BJ (cell line): ENCODE measurements at regions not wholly inside any gene's neighbourhood (a gene's known extent, or its start where the extent isn't known, plus 50 kb on each side); places are given as distances from the start of the nearest gene placed in this dataset. TPM values are rescaled to one million over a fixed set of nuclear protein-coding genes. Genes with fewer than 3 reads are reported as not detected.

Experiments
- CTCF ChIA-PET: fragments of 350-600 bp; formaldehyde crosslinking; extraction: SDS; loops from one replicate; lab custom pipeline; 2021; ENCODE audit warnings: antibody characterized with exemption, inconsistent platforms; lab: Yijun Ruan, JAX
- POLR2A ChIA-PET: fragments of 300-600 bp; sonication (Branson Sonifier 250); formaldehyde crosslinking; extraction: SDS; loops from one replicate; lab custom pipeline; 2021; ENCODE audit warnings: antibody characterized with exemption; lab: Charles Lee
- DNase-seq: peaks from one replicate; pipeline ENCODE4 v3.0.0-alpha.2; 2011; ENCODE audit warnings: low read depth
- H3K27me3 ChIP-seq: 2 replicates; pipeline ENCODE4 v1.6.0; 2011; ENCODE audit warnings: low read length; ENCODE audit not compliant: control insufficient read depth, insufficient read depth
- H3K36me3 ChIP-seq: 2 replicates; pipeline ENCODE4 v1.5.1; 2011; ENCODE audit warnings: low read length; ENCODE audit not compliant: control insufficient read depth, insufficient read depth
- H3K4me3 ChIP-seq: 2 replicates; pipeline ENCODE4 v1.5.1; 2011; ENCODE audit warnings: low read depth, mild to moderate bottlenecking, control low read depth, low read length
- small RNA-seq: library from RNA; depleted of rRNA; stranded (forward); fragments of <200 nt; gene quantifications from one replicate; pipeline ENCODE3, GENCODE V24; 2012; ENCODE audit warnings: low replicate concordance, low read depth; ENCODE audit not compliant: insufficient read length
- TF ChIP-seq, protein P1 (sequence below): IDR thresholded peaks from 2 replicates; pipeline ENCODE4 v1.5.1; 2011; ENCODE audit warnings: low read depth, mild to moderate bottlenecking, control low read depth, inconsistent platforms, low read length, moderate library complexity; ENCODE audit not compliant: insufficient read depth

DNA sequence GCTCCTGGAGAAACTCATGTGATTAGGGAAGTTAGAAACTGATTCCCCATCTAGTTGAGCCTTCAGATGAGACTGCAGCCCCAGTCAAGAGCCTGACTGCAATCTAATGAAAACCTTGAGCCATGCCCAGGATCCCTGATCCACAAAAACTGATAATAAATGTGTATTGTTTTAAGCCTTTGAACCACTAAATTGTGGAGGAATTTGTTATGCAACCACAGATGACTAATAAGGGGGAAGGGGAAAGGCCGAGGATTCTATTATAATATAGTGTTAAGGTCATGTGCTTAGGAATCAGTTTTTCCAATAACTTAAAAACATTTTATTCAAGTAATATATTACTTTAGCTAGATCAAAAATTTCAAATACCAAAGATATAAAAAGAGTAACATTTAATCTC, 52.8 kb upstream of the USP25 start:
- no peak for DNase-seq
- Histone ChIP-seq H3K36me3 (no peaks in the 10 kb centered on the region), H3K27me3 (no peaks in the 10 kb centered on the region), H3K4me3 (no peak overlapping the region)
- ChIA-PET CTCF (no interaction called here), POLR2A (no interaction called here)
- TF ChIP-seq, protein P1, sequence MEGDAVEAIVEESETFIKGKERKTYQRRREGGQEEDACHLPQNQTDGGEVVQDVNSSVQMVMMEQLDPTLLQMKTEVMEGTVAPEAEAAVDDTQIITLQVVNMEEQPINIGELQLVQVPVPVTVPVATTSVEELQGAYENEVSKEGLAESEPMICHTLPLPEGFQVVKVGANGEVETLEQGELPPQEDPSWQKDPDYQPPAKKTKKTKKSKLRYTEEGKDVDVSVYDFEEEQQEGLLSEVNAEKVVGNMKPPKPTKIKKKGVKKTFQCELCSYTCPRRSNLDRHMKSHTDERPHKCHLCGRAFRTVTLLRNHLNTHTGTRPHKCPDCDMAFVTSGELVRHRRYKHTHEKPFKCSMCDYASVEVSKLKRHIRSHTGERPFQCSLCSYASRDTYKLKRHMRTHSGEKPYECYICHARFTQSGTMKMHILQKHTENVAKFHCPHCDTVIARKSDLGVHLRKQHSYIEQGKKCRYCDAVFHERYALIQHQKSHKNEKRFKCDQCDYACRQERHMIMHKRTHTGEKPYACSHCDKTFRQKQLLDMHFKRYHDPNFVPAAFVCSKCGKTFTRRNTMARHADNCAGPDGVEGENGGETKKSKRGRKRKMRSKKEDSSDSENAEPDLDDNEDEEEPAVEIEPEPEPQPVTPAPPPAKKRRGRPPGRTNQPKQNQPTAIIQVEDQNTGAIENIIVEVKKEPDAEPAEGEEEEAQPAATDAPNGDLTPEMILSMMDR = no peak

DNA sequence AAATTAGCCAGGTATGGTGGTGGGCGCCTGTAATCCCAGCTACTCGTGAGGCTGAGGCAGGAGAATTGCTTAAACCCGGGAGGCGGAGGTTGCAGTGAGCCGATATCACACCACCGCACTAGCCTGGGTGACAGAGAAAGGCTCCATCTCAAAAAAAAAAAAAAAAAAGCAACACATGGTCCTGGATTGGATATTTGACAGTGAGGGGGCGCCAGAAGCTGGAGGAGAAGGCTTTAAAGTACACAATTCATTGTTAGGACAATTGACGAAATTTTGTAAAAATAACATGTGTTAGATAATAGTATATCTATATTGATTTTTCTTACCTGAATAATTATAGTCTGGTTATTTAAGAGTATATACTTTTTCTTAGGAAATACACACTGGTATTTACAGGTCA, 50.2 kb upstream of the USP25 start:
- no peak overlapping the region for H3K4me3 ChIP-seq
- DNase-seq = no peak
- TF ChIP-seq, protein P1 = no peak
- H3K27me3 ChIP-seq = no peaks in the 10 kb centered on the region
- CTCF ChIA-PET = interaction anchor here (1.1 kb wide), 1 partner anchor 10 kb away, joined by 4 read pairs; no protein-coding TSS in a partner anchor
- no peaks in the 10 kb centered on the region for H3K36me3 ChIP-seq
- POLR2A ChIA-PET = no interaction called here

Small RNA genes in the stretch of these regions (small RNA-seq; reads per million reads assigned to genes)
- gene AF246928.1 = not detected
- not detected for gene CYCSP42
- not detected for gene RNU6-1326P
